Fibroblast of skin of scalp (primary cell): ENCODE measurements at regions not wholly inside any gene's neighbourhood (a gene's known extent, or its start where the extent isn't known, plus 50 kb on each side); places are given as distances from the start of the nearest gene placed in this dataset.

Source experiments
- DNase-seq: peaks from one replicate; pipeline ENCODE4 v3.0.0-alpha.2; 2013

DNA sequence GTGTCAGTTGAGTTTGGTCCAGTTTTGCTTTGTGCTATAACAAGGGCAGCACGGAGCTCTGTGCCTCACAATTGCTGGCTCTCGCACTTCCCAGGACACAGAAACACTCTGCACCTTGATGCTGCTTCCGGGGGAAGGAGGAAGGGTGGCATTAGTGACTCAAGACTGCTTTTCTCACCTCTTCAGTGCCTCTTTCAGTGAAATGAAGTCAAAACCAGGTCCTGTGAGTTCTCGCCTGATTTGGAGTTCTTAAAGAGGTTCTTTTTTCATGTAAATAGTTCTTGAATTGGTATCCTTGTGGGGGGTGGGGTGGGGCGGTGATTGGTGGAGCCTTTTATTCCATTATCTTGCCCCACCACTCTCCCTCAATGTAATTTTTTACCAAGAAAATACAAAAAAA is 91.5 kb upstream of the MYT1L start:
- DNase-seq, result no peak

DNA sequence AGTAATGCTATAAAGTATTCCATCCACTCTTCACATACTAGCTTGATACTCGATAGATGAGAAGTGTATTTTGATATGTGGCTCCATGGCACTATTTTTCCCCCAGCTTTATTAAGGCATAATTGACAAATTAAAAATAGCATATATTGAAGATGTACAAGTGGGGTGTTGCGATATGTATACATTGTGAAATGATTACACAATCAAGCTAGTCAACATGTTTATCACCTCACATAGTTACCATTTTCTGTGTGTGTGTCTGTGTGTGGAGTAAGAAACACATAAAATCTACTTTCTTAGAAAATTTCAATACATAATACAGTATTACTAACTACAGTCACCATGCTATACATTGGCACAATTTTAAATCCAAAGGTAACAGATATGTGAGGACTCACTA is 82.5 kb upstream of the MYT1L start:
- no peak for DNase-seq

DNA sequence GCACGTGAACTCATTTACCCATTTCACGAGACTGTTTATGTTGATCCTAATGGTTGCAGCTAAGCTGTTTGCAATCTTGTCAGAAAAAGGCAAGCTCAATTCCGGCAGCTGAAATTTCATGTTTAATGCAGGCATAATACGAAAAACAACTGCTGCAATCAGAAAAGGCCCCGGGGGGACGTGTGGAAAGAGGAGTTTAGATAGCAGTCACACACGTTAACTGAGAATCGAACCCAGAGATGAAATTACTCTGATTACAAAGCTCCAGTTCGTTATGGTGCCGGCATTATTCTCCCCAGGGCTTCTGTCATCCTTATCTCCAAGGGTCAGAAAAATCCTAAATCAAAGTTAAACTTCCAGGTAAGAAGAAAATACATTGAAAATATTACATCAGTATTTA is 79.9 kb upstream of the MYT1L start:
- DNase-seq, result no peak

DNA sequence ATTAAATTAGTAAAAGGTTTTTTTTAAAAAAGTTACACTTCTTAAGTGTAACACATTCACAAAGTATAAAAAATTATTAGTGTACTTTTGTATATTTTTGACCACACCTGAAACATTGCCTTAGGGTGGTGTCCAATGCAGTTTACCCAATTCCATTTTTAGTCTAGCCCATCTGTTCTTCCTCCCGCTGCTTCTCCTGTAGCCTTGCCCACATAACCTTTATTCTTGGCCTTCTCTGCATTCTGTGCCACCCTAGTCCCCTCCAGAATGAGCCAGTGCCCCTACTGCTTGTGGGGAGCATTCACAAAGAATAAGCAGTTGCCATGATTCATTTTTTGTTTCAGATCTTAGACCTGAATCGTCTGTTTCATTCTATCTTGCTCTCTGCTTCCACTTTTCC is 78.4 kb upstream of the MYT1L start:
- no peak for DNase-seq

DNA sequence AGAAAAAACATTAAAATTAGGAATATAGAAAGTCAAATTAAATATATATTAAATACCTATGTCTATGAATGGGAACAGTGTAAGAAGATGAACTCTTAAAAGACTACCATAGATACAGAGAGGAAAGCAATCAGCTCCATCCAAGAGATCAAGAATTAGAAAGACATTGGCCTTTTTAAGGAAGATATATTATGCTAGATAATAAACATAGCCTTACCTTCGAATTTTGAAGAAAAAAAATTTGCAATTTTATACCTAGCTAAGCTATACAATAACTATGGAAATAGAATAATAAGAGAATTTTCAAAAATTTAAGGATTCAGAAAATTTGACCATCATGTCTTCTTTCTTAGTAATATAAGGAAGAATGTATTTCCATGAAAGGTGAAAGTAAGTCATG is 74.7 kb upstream of the MYT1L start:
- DNase-seq, result no peak

DNA sequence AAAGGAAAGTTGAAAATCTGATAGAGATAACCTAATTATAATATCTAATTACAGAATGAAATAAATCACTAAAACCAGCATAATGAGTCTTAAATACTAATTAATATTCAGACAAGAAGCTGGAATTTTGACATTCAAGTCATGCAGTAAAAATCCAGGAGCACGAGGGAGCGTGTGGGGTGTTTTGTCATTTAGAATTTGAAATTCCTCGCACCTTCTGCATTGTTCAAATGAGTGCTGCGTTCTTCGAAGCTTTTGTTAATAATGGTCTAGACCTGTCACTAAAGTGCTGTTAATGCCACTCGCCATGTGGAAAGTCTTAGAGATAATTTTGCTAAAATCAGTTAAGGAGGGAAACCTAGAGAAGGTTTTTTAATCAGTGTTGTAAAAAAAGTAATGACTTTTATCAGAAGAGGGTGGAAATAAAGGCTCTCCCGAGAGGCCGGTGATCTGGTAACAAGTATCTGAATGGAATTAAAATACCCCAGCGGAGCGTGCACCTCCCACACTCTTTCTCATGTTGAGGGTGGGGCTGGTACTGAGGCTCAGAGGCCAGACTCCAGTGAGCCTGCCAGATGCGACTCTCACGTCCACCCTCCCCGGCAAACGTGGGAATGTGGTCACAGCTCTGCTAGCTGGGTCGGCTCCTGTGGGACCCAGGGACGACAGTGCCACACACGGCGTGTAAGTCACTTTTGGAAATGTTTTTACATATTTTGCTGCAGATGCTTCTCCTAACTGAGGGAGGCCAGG is 69.4 kb upstream of the MYT1L start:
- no peak for DNase-seq

DNA sequence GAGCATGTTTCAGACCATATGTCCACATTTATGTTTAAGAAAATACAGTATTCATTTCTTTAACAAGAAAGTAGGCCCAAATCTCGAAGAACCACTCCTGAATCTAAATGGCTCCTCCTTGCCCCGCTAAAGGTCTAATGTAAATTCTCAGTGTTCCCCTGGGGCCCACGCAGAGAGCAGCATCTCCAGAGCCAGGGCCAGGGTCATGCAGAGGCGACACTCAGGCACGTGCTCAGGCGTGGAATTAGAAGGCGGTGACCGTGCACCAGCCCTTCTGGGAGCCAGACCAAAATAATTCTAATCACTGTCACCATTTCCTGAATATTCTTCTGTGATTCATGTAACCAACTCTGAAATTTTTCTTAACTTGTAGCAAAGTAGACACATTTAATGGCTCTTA is 68.3 kb upstream of the MYT1L start:
- DNase-seq, result no peak

DNA sequence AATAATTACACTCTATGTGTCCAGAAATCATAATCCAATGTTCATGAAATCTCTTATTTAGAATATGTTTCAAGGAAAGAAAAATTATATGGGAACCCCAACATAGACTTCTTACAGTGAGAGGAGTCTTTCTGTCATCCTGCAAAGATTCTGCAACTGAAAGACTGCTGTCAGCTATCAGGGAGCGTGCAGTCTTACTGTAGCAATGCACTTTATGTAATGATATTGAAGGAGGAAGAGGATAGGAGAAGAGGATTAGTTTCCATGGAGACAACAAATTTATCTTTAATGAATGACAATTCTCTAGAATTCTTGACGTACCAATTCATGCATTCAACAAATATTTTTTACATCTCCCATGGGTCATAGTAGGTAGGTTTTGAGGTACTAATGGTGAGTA is 61.3 kb upstream of the MYT1L start:
- no peak for DNase-seq

DNA sequence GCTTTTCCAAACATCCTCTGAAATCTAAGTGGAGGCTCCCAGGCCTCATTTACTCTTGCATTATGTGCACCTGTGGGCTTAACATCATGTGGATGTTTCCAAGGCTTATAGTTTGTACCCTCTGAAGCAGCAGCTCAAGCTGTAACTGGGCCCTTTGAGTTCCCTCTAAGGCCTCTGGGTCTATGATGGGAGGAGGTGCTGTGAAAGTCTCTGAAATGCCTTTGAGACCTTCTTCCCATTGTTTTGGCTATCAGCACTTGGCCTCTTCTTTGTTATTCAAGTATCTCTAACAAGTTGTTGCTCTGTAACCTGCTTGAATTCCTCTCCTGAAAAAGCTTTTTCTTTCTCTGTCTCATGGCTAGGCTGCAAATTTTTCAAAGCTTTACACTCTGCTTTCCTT is 58.1 kb upstream of the MYT1L start:
- DNase-seq, result no peak
